ENCODE measurements at regions not wholly inside any gene's neighbourhood (a gene's known extent, or its start where the extent isn't known, plus 50 kb on each side); places are given as distances from the start of the nearest gene placed in this dataset.

DNA sequence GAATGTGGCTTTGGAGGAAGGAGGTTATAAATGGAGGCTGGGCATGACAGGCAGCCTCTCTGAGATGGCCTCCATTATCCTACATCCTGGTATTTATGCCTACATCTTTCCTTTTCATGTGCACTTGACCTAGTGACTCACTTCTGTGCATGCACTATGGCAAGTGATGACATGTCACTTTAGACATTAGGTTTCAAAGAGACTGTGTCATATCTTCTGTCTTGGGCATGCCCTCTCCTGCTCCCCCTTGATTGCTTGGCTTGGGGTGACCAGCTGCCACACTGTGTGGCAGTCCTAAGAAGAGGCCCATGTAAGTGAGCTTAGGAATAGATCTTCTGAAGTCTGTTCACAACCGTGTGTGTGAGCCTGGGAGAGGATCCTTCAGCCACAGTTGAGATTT, 472.8 kb downstream of the FGF9 start:
- Histone ChIP-seq H3K4me3 (ENCODE audit: low read depth in 1 of 3, low read length in 3 of 3) (no peak overlapping the region), H3K4me1 (ENCODE audit: control insufficient read depth in 3 of 3, insufficient read depth in 2 of 3, low read depth in 1 of 3, low read length in 2 of 3) (no peaks in the 10 kb centered on the region), H3K27ac (ENCODE audit: low read depth in 1 of 3, low read length in 2 of 3) (no peak overlapping the region), H3K36me3 (ENCODE audit: control insufficient read depth in 3 of 3, insufficient read depth in 2 of 3, low read depth in 1 of 3, low read length in 3 of 3) (no peaks in the 10 kb centered on the region), H3K27me3 (ENCODE audit: control insufficient read depth in 3 of 3, insufficient read depth in 3 of 3, low read length in 3 of 3) (no peaks in the 10 kb centered on the region), H3K9me3 (ENCODE audit: control insufficient read depth in 2 of 2, insufficient read depth in 1 of 2, low read depth in 1 of 2, low read length in 1 of 2) (no peaks in the 10 kb centered on the region)
- WGBS, 3 donors = 50 to 59% (median 58%) methylated on average over 1 of the region's 1 CpG
- no peak for DNase-seq
- FAIRE-seq = no peak

DNA sequence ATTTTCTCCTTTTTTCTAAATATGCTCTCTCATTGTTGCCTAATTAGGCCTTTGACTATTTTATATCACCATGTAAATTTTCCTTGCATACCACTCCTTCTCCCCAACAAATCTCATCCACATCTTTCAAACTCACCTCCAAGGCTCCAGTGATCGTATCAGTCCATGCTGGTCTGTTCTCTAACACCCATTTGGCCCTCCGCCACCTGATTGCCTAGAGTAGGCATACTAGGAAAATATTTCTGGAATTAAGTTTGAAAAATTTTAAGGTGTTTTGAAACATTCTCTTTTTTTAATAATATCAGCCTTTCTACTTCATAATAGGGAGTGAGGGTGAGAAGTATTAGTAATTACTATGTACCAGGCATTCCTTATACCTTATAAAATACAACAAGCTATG, 473.9 kb downstream of the FGF9 start:
- H3K4me3 ChIP-seq (ENCODE audit: low read depth in 1 of 3, low read length in 3 of 3) = no peak overlapping the region
- no peak overlapping the region for H3K27ac ChIP-seq (ENCODE audit: low read depth in 1 of 3, low read length in 2 of 3)
- H3K9me3 ChIP-seq (ENCODE audit: control insufficient read depth in 2 of 2, insufficient read depth in 1 of 2, low read depth in 1 of 2, low read length in 1 of 2) = no peaks in the 10 kb centered on the region
- no peaks in the 10 kb centered on the region for H3K4me1 ChIP-seq (ENCODE audit: control insufficient read depth in 3 of 3, insufficient read depth in 2 of 3, low read depth in 1 of 3, low read length in 2 of 3)
- DNase-seq (no peak), FAIRE-seq (no peak)
- 89 to 95% (median 93%) methylated on average over 2 of the region's 2 CpGs for WGBS, 3 donors
- H3K27me3 ChIP-seq (ENCODE audit: control insufficient read depth in 3 of 3, insufficient read depth in 3 of 3, low read length in 3 of 3) = no peaks in the 10 kb centered on the region
- H3K36me3 ChIP-seq (ENCODE audit: control insufficient read depth in 3 of 3, insufficient read depth in 2 of 3, low read depth in 1 of 3, low read length in 3 of 3) = no peaks in the 10 kb centered on the region

DNA sequence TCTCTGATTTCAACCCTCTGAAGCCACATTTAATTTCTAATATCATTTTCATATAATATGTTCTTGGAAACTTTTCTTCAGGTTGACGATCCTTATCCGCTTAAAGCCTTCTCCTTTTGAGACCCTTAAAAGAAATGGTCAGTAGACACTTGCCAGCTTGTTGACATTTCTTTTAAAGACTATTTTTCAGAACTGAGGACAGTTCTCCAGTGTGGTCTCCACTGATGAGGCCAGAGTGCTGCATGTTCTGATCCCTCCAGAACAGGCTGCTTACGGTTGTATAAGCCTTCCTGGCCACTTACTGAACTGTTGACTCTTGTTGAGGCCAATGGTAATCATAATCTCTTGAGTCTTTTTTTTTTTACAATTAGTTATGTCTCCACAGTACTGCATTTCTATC, 477.3 kb downstream of the FGF9 start:
- FAIRE-seq (no peak), DNase-seq (no peak)
- Histone ChIP-seq H3K9me3 (ENCODE audit: control insufficient read depth in 2 of 2, insufficient read depth in 1 of 2, low read depth in 1 of 2, low read length in 1 of 2) (no peaks in the 10 kb centered on the region), H3K4me1 (ENCODE audit: control insufficient read depth in 3 of 3, insufficient read depth in 2 of 3, low read depth in 1 of 3, low read length in 2 of 3) (no peaks in the 10 kb centered on the region), H3K27me3 (ENCODE audit: control insufficient read depth in 3 of 3, insufficient read depth in 3 of 3, low read length in 3 of 3) (no peaks in the 10 kb centered on the region), H3K36me3 (ENCODE audit: control insufficient read depth in 3 of 3, insufficient read depth in 2 of 3, low read depth in 1 of 3, low read length in 3 of 3) (no peaks in the 10 kb centered on the region), H3K4me3 (ENCODE audit: low read depth in 1 of 3, low read length in 3 of 3) (no peak overlapping the region), H3K27ac (ENCODE audit: low read depth in 1 of 3, low read length in 2 of 3) (no peak overlapping the region)
- WGBS, 3 donors = 89 to 97% (median 96%) methylated on average over 3 of the region's 3 CpGs

DNA sequence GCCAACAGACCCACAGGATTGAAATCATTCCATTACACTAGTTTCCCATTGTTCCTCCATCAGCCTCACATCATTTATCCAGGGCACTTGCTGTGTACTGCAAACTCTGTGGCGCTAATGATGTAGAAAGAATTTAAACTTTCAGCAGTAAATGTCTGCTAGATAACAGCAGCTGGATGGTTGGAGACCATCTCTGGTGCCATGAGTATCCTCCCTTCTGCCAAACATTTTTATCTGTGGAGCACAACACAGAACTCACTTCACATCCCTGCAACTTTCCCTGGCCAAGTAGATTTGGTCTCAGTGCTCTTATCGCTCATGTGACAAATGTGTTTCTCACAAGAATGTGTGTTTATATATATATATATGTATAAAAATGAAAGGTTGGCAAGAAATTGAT, 481.9 kb downstream of the FGF9 start:
- no peaks in the 10 kb centered on the region for H3K36me3 ChIP-seq (ENCODE audit: control insufficient read depth in 3 of 3, insufficient read depth in 2 of 3, low read depth in 1 of 3, low read length in 3 of 3)
- H3K27me3 ChIP-seq (ENCODE audit: control insufficient read depth in 3 of 3, insufficient read depth in 3 of 3, low read length in 3 of 3) = no peaks in the 10 kb centered on the region
- H3K4me3 ChIP-seq (ENCODE audit: low read depth in 1 of 3, low read length in 3 of 3) = no peak overlapping the region
- no peaks in the 10 kb centered on the region for H3K4me1 ChIP-seq (ENCODE audit: control insufficient read depth in 3 of 3, insufficient read depth in 2 of 3, low read depth in 1 of 3, low read length in 2 of 3)
- no peaks in the 10 kb centered on the region for H3K9me3 ChIP-seq (ENCODE audit: control insufficient read depth in 2 of 2, insufficient read depth in 1 of 2, low read depth in 1 of 2, low read length in 1 of 2)
- no peak overlapping the region for H3K27ac ChIP-seq (ENCODE audit: low read depth in 1 of 3, low read length in 2 of 3)
- no peak for FAIRE-seq
- no peak for DNase-seq
- 87 to 92% (median 88%) methylated on average over 2 of the region's 2 CpGs for WGBS, 3 donors

DNA sequence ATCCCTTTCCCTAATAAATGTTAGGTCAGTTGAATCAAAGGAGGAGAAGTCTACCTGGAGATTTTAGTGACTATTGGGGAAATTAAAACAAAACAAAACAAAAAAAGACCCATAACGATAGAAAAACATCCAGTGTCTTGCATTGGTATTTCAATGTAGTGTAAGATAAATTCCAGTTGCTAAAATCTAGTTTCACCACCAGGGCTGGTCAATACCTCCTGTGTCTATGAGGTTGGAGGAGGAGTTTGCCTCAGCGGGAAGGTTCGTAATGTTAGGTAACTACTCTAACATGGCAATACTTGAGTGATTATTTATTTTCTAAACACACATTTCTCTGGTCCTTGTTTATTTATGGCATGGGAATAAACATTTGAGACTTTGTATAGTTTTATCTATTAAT, 483.2 kb downstream of the FGF9 start:
- 73 to 95% (median 89%) methylated on average over 3 of the region's 3 CpGs for WGBS, 3 donors
- Histone ChIP-seq H3K9me3 (ENCODE audit: control insufficient read depth in 2 of 2, insufficient read depth in 1 of 2, low read depth in 1 of 2, low read length in 1 of 2) (no peaks in the 10 kb centered on the region), H3K36me3 (ENCODE audit: control insufficient read depth in 3 of 3, insufficient read depth in 2 of 3, low read depth in 1 of 3, low read length in 3 of 3) (no peaks in the 10 kb centered on the region), H3K27me3 (ENCODE audit: control insufficient read depth in 3 of 3, insufficient read depth in 3 of 3, low read length in 3 of 3) (no peaks in the 10 kb centered on the region), H3K4me1 (ENCODE audit: control insufficient read depth in 3 of 3, insufficient read depth in 2 of 3, low read depth in 1 of 3, low read length in 2 of 3) (no peaks in the 10 kb centered on the region), H3K4me3 (ENCODE audit: low read depth in 1 of 3, low read length in 3 of 3) (no peak overlapping the region), H3K27ac (ENCODE audit: low read depth in 1 of 3, low read length in 2 of 3) (no peak overlapping the region)
- no peak for DNase-seq
- no peak for FAIRE-seq

DNA sequence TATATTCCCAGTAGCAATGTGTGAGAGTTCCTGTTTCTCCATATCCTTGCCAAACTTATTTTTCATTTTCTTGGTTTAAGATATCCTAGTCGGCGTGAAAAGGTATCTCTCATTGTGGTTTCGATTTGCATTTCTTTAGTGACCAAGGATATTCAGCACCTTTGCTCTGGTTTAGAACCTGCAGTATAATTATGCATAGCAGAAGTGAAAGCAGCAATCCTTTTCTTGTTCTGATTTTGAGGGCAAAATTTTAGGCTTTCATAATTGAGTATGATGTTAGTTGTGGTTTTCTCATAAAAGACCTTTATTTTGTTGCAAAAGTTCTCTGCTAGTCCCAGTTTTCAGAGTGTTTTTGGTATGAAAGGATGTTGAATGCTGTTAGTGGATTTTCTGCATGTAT, 491.0 kb downstream of the FGF9 start:
- WGBS, 3 donors = 71 to 89% (median 75%) methylated on average over 3 of the region's 3 CpGs

DNA sequence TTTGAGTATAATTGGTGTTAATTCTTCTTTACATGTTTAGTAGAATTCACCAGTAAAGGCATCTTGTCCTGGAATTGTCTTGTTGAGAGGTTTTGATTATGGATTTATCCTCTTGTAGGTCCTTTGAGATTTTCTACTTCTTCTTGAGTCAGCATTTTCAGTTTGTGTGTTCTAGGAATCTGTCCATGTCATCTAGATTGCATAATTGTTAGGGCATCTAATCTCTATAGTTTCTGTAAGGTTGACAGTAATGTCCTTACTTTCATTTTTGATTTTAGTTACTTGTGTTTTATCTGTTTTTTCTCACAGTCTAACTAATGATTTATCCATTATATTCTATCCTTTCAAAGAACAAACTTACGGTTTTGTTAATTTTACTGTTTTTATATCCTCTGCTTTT, 492.0 kb downstream of the FGF9 start:
- DNase-seq (peak; percentile 16 to 18), FAIRE-seq (no peak)
- no peaks in the 10 kb centered on the region for H3K4me1 ChIP-seq (ENCODE audit: control insufficient read depth in 3 of 3, insufficient read depth in 2 of 3, low read depth in 1 of 3, low read length in 2 of 3)
- 10 to 33% (median 14%) methylated on average over 1 of the region's 1 CpG for WGBS, 3 donors
- no peaks in the 10 kb centered on the region for H3K36me3 ChIP-seq (ENCODE audit: control insufficient read depth in 3 of 3, insufficient read depth in 2 of 3, low read depth in 1 of 3, low read length in 3 of 3)
- H3K4me3 ChIP-seq (ENCODE audit: low read depth in 1 of 3, low read length in 3 of 3) = no peak overlapping the region
- H3K27ac ChIP-seq (ENCODE audit: low read depth in 1 of 3, low read length in 2 of 3) = no peak overlapping the region
- no peaks in the 10 kb centered on the region for H3K27me3 ChIP-seq (ENCODE audit: control insufficient read depth in 3 of 3, insufficient read depth in 3 of 3, low read length in 3 of 3)
- H3K9me3 ChIP-seq (ENCODE audit: control insufficient read depth in 2 of 2, insufficient read depth in 1 of 2, low read depth in 1 of 2, low read length in 1 of 2) = no peaks in the 10 kb centered on the region

More for the DNA sequence above, 491.0 kb downstream of the FGF9 start:
- Histone ChIP-seq H3K9me3 (ENCODE audit: control insufficient read depth in 2 of 2, insufficient read depth in 1 of 2, low read depth in 1 of 2, low read length in 1 of 2) (no peaks in the 10 kb centered on the region), H3K4me3 (ENCODE audit: low read depth in 1 of 3, low read length in 3 of 3) (no peak overlapping the region), H3K27me3 (ENCODE audit: control insufficient read depth in 3 of 3, insufficient read depth in 3 of 3, low read length in 3 of 3) (no peaks in the 10 kb centered on the region), H3K36me3 (ENCODE audit: control insufficient read depth in 3 of 3, insufficient read depth in 2 of 3, low read depth in 1 of 3, low read length in 3 of 3) (no peaks in the 10 kb centered on the region), H3K4me1 (ENCODE audit: control insufficient read depth in 3 of 3, insufficient read depth in 2 of 3, low read depth in 1 of 3, low read length in 2 of 3) (no peaks in the 10 kb centered on the region), H3K27ac (ENCODE audit: low read depth in 1 of 3, low read length in 2 of 3) (no peak overlapping the region)
- DNase-seq (peak in 1 of 2 donors; percentile 1), FAIRE-seq (no peak)

DNA sequence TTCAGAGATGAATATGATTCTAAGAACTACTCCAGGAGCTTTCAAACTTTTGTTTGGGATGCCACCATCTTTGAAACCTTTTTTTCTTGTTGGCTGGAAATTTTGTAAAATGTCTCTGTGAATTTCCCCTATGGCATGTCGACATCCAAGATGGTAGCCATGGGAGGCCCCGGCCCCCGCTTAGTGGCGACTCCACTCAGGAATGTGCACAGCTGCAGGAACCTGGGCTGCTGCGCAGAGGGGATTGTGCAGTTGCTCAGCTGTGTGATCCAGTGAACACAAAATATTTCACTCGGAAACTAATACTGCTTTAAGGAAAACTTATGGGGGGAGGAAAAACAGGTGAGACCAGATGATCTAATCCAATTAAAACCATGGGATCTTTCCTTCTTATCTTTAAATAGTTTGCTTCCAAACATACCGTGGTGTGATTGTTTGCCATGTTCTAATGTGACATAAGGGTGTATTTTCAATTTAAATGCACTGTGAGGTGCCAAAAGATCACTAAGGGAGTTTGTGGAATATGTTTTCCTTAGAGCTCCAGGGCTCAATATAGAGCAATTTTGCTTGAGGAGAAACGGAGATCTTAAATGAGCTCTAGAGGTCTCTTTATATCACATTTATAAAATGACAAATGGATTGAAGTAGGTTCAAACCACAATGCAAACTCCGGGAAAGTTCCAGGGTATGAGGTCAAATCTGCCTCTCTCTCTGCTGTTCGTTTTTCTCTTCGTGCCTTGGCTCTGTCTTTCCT, 497.7 kb downstream of the FGF9 start:
- no peaks in the 10 kb centered on the region for H3K27me3 ChIP-seq (ENCODE audit: control insufficient read depth in 3 of 3, insufficient read depth in 3 of 3, low read length in 3 of 3)
- no peaks in the 10 kb centered on the region for H3K36me3 ChIP-seq (ENCODE audit: control insufficient read depth in 3 of 3, insufficient read depth in 2 of 3, low read depth in 1 of 3, low read length in 3 of 3)
- H3K27ac ChIP-seq (ENCODE audit: low read depth in 1 of 3, low read length in 2 of 3) = no peak overlapping the region
- FAIRE-seq = no peak
- H3K9me3 ChIP-seq (ENCODE audit: control insufficient read depth in 2 of 2, insufficient read depth in 1 of 2, low read depth in 1 of 2, low read length in 1 of 2) = no peaks in the 10 kb centered on the region
- H3K4me3 ChIP-seq (ENCODE audit: low read depth in 1 of 3, low read length in 3 of 3) = no peak overlapping the region
- DNase-seq = no peak
- no peaks in the 10 kb centered on the region for H3K4me1 ChIP-seq (ENCODE audit: control insufficient read depth in 3 of 3, insufficient read depth in 2 of 3, low read depth in 1 of 3, low read length in 2 of 3)
- 79 to 83% (median 80%) methylated on average over 11 of the region's 11 CpGs for WGBS, 3 donors

DNA sequence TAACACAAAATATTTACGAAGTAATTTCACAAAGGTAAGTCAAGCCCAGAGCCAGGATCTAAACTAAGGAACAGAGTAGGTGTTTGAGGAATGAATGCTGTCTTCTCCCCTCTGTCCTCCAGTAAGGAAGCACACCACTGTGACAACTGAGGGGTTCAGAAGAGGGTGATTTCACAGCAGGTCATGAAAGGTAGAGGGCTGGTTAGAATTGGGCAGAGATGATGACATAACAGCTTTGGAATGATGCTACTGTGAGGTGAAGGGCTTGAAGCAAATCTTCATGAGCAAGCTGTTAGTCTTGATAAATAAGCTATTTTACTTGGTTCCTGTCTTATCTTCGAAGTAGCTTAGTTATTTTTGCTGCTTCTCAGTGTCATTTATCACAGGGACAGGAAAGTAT, 498.6 kb downstream of the FGF9 start:
- Histone ChIP-seq H3K4me1 (ENCODE audit: control insufficient read depth in 3 of 3, insufficient read depth in 2 of 3, low read depth in 1 of 3, low read length in 2 of 3) (no peaks in the 10 kb centered on the region), H3K36me3 (ENCODE audit: control insufficient read depth in 3 of 3, insufficient read depth in 2 of 3, low read depth in 1 of 3, low read length in 3 of 3) (no peaks in the 10 kb centered on the region), H3K9me3 (ENCODE audit: control insufficient read depth in 2 of 2, insufficient read depth in 1 of 2, low read depth in 1 of 2, low read length in 1 of 2) (no peaks in the 10 kb centered on the region), H3K27me3 (ENCODE audit: control insufficient read depth in 3 of 3, insufficient read depth in 3 of 3, low read length in 3 of 3) (no peaks in the 10 kb centered on the region), H3K4me3 (ENCODE audit: low read depth in 1 of 3, low read length in 3 of 3) (no peak overlapping the region), H3K27ac (ENCODE audit: low read depth in 1 of 3, low read length in 2 of 3) (no peak overlapping the region)
- 56 to 68% (median 60%) methylated on average over 2 of the region's 2 CpGs for WGBS, 3 donors
- DNase-seq = no peak
- FAIRE-seq = no peak

Measured in small intestine (tissue), 7 donors.